ENCODE measurements at regions not wholly inside any gene's neighbourhood (a gene's known extent, or its start where the extent isn't known, plus 50 kb on each side); places are given as distances from the start of the nearest gene placed in this dataset.
A peak's percentile ranks its signal among the peaks of the same experiment; 100 is the strongest.

DNA sequence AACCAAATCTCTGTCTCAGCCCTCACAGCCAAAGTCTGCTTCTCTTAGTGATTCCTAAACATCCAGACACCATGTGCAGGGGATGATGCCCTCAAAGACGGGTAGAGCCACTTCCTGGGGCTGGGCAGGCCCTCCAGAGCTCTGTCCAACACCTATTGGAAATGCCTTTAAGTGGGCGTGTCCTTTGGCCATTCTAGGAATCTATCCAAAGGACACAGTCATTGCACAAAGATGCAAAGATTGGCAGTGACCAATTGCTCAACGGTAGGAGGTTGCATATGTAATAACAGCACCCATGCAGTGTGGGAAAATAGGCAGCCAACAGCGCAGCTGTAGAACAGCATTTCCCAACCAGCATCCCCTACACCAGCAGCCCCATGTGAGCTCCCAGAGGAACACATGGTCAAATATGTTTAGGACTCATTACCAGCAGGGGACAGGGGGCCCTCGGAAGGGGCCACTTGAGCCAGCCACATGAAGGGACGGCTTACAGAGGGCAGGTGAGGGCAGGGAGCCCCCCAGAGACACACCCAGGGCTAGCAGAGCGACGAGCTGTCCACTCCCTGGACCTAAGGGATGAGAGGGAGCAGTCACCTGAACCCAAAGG, 142.8 kb upstream of the IQSEC1 start:
- Mint-ChIP-seq H3K36me3 (ENCODE audit: insufficient read depth, unreplicated experiment) (peaks cover 7% of the 10 kb centered on the region), H3K4me1 (ENCODE audit: low read depth, unreplicated experiment) (peaks cover 24% of the 10 kb centered on the region), H3K27me3 (ENCODE audit: unreplicated experiment) (peaks cover 41% of the 10 kb centered on the region), H3K4me3 (ENCODE audit: low read depth, unreplicated experiment) (no peak overlapping the region), H3K9me3 (ENCODE audit: low read depth, unreplicated experiment) (no peaks in the 10 kb centered on the region), H3K27ac (ENCODE audit: unreplicated experiment) (no peak overlapping the region)
- intact Hi-C loops (cut with micrococcal nuclease; ENCODE audit: unreplicated experiment), result no loop called here
- no TSS peak for BruUV-seq (replicated peaks)
- DNase-seq, result peak; percentile 27
- CTCF ChIA-PET, result interaction anchor here (0.6 to 0.8 kb wide), 2 partner anchors 18 to 203 kb away, joined by 3 to 6 read pairs; no protein-coding TSS in a partner anchor
- no peak for TF ChIP-seq CTCF (IDR thresholded peaks at IDR 0.05; ENCODE audit: unreplicated experiment)

DNA sequence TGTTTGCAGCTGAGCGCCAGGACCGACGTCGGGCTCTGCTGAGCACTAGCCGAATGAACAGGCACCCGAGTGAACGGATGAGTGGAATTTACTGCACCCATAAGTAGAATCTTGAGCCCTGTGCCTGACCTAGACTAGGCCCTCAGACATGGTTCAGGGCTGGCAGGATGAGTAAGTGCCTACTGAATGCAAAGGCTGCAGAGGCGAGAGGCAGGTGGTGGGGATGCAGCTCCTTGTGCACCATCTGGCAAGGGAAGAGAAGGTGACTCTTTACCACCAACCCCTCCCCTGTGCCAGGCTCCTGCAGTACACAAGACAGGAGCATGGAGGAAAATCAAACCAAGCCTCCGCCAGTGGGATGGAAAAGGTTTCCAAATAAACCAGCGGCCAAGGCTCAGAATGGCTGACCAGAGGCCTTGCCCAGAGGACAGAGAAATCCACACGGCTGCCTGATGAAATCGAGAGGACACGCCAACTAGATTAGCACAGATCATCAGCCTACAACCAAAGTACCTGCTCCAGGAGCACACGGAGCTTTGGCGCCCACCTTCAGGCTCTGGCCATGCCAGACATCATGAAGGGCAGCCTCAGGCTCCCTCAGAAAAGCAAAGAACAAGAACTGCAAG, 141.7 kb upstream of the IQSEC1 start:
- peaks cover 49% of the 10 kb centered on the region for H3K27me3 Mint-ChIP-seq (ENCODE audit: unreplicated experiment)
- no TSS peak for BruUV-seq (replicated peaks)
- CTCF ChIA-PET, result no interaction called here

DNA sequence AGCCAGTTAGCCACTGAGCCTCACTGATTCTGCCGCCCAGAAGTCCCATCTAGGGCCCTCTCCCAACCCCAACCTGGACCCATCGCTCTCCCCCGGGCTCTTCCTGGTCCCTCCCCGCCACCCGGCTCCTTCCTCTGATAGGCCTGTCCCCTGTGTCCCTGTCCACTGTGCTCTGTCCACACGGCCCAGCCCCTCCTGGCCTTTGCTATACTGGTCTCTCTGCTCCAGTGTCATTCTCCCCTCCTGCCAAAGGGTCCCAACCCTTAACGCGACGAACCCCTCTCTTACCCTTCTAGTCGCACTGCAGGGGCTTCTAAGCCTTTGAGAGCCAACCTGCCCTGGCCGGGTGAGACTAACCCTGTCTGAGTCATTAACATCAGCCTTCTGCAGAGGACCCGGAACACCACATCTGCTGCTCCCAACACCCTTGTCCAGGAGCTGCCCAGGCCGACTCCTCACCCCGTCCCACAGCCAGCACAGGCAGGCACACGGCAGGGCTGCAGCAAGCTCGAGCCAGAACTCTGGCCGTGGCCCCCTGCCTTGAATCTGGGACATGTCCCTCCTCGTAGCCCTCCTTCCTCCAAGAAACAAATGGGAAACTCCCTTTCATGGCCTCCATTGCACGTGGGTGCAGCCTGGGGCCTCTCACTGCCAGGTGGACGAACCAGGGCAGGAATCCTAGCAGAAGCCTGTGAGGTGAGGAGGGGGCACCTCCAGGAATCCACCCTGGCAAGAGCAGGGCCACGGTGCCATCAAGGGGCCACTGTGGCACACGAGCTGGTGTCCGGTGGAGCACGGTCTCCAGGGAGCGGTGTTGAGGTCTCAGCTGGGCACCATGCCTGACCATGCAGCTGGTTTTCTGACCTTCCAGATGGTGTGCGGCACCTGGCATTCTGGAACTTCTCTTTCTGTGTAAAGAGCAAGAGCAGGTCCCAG, 140.9 kb upstream of the IQSEC1 start:
- DNase-seq, result no peak
- Mint-ChIP-seq H3K4me1 (ENCODE audit: low read depth, unreplicated experiment) (peaks cover 24% of the 10 kb centered on the region), H3K36me3 (ENCODE audit: insufficient read depth, unreplicated experiment) (peaks cover 7% of the 10 kb centered on the region), H3K27me3 (ENCODE audit: unreplicated experiment) (peaks cover 57% of the 10 kb centered on the region), H3K27ac (ENCODE audit: unreplicated experiment) (no peak overlapping the region), H3K9me3 (ENCODE audit: low read depth, unreplicated experiment) (no peaks in the 10 kb centered on the region), H3K4me3 (ENCODE audit: low read depth, unreplicated experiment) (no peak overlapping the region)
- no TSS peak for BruUV-seq (replicated peaks)
- TF ChIP-seq CTCF (IDR thresholded peaks at IDR 0.05; ENCODE audit: unreplicated experiment), result no peak
- CTCF ChIA-PET, result no interaction called here
- intact Hi-C loops (cut with micrococcal nuclease; ENCODE audit: unreplicated experiment), result no loop called here

More for the DNA sequence above, 141.7 kb upstream of the IQSEC1 start:
- H3K4me3 Mint-ChIP-seq (ENCODE audit: low read depth, unreplicated experiment), result no peak overlapping the region
- H3K27ac Mint-ChIP-seq (ENCODE audit: unreplicated experiment), result no peak overlapping the region
- intact Hi-C loops (cut with micrococcal nuclease; ENCODE audit: unreplicated experiment), result no loop called here
- H3K36me3 Mint-ChIP-seq (ENCODE audit: insufficient read depth, unreplicated experiment), result peaks cover 7% of the 10 kb centered on the region
- peaks cover 24% of the 10 kb centered on the region for H3K4me1 Mint-ChIP-seq (ENCODE audit: low read depth, unreplicated experiment)
- no peaks in the 10 kb centered on the region for H3K9me3 Mint-ChIP-seq (ENCODE audit: low read depth, unreplicated experiment)
- DNase-seq, result no peak
- no peak for TF ChIP-seq CTCF (IDR thresholded peaks at IDR 0.05; ENCODE audit: unreplicated experiment)

- intact Hi-C loops (cut with micrococcal nuclease; ENCODE audit: unreplicated experiment), result no loop called here
- CTCF ChIA-PET, result no interaction called here
- peaks cover 7% of the 10 kb centered on the region for H3K36me3 Mint-ChIP-seq (ENCODE audit: insufficient read depth, unreplicated experiment)
These were observed 140.3 kb upstream of the IQSEC1 start for GRCh38 chr3:13213490-13213889.

More at GRCh38 chr3:13213490-13213889, 140.3 kb upstream of the IQSEC1 start:
- Mint-ChIP-seq H3K4me1 (ENCODE audit: low read depth, unreplicated experiment) (peaks cover 20% of the 10 kb centered on the region), H3K4me3 (ENCODE audit: low read depth, unreplicated experiment) (no peak overlapping the region), H3K27me3 (ENCODE audit: unreplicated experiment) (peaks cover 64% of the 10 kb centered on the region), H3K9me3 (ENCODE audit: low read depth, unreplicated experiment) (no peaks in the 10 kb centered on the region), H3K27ac (ENCODE audit: unreplicated experiment) (no peak overlapping the region)
- TF ChIP-seq CTCF (IDR thresholded peaks at IDR 0.05; ENCODE audit: unreplicated experiment), result no peak
- no TSS peak for BruUV-seq (replicated peaks)
- no peak for DNase-seq
